PC-9 (cell line): ENCODE measurements at regions not wholly inside any gene's neighbourhood (a gene's known extent, or its start where the extent isn't known, plus 50 kb on each side); places are given as distances from the start of the nearest gene placed in this dataset.

Experiments used
- EZH2 ChIP-seq: fragments of 200-600 bp; sonication (generic); IDR thresholded peaks from 2 replicates; pipeline ENCODE4 v1.8.0; 2017; ENCODE audit warnings: antibody characterized with exemption, low read depth
- TF ChIP-seq, protein P1 (sequence below): fragments of 200-600 bp; sonication (generic); conservative IDR thresholded peaks from 2 replicates; pipeline ENCODE4 v1.6.1; 2017; ENCODE audit warnings: mixed run types, antibody characterized with exemption, mild to moderate bottlenecking, moderate library complexity

DNA sequence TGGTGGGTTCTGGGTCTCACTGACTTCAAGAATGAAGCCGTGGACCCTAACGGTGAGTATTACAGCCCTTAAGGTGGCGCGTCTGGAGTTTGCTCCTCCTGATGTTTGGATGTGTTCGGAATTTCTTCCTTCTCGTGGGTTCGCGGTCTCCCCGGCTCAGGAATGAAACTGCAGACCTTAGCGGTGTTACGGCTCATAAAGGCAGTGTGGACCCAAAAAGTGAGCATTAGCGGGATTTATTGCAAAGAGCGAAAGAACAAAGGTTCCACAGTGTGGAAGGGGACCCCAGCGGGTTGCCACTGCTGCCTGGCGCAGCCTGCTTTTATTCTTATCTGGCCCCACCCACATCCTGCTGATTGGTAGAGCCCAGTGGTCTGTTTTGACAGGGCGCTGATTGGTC lies 420.5 kb upstream of the BCHE start:
- TF ChIP-seq, protein P1, sequence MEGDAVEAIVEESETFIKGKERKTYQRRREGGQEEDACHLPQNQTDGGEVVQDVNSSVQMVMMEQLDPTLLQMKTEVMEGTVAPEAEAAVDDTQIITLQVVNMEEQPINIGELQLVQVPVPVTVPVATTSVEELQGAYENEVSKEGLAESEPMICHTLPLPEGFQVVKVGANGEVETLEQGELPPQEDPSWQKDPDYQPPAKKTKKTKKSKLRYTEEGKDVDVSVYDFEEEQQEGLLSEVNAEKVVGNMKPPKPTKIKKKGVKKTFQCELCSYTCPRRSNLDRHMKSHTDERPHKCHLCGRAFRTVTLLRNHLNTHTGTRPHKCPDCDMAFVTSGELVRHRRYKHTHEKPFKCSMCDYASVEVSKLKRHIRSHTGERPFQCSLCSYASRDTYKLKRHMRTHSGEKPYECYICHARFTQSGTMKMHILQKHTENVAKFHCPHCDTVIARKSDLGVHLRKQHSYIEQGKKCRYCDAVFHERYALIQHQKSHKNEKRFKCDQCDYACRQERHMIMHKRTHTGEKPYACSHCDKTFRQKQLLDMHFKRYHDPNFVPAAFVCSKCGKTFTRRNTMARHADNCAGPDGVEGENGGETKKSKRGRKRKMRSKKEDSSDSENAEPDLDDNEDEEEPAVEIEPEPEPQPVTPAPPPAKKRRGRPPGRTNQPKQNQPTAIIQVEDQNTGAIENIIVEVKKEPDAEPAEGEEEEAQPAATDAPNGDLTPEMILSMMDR: no peak
- no peak for TF ChIP-seq EZH2
